ENCODE measurements at regions not wholly inside any gene's neighbourhood (a gene's known extent, or its start where the extent isn't known, plus 50 kb on each side); places are given as distances from the start of the nearest gene placed in this dataset.

GRCh38 chr3:86418861-86419260 is 572.1 kb downstream of the VGLL3 start:
- TF ChIP-seq POLR2A (IDR thresholded peaks at IDR 0.05) (no peak), CTCF (IDR thresholded peaks at IDR 0.05) (no peak)

Measured in heart left ventricle (tissue), 13 donors.